Right ventricle myocardium inferior (tissue), 1 donor: ENCODE measurements at regions not wholly inside any gene's neighbourhood (a gene's known extent, or its start where the extent isn't known, plus 50 kb on each side); places are given as distances from the start of the nearest gene placed in this dataset.
"Not testable (repeated sequence)": the region's sequence is repeated elsewhere in the genome, so short reads cannot be mapped to it uniquely, and the experiment has no call there.

Experiments used
- ATAC-seq: fragments of 200-7000 bp; cut with Tn5 transposase; one replicate; pipeline ENCODE4 v1.9.1; 2020; ENCODE audit warnings: mild to moderate bottlenecking, moderate library complexity
- DNase-seq: peaks from one replicate; pipeline ENCODE4 v3.0.0; 2021; ENCODE audit errors: missing footprints
- intact Hi-C: fragments of 100-400 bp; cut with DNase I; formaldehyde crosslinking; loops from one replicate; pipeline ENCODE4 v1.11.0; 2022
- donor health status: DM: no; HTN: yes; CAD: no; lungs with severe emphysema.

DNA sequence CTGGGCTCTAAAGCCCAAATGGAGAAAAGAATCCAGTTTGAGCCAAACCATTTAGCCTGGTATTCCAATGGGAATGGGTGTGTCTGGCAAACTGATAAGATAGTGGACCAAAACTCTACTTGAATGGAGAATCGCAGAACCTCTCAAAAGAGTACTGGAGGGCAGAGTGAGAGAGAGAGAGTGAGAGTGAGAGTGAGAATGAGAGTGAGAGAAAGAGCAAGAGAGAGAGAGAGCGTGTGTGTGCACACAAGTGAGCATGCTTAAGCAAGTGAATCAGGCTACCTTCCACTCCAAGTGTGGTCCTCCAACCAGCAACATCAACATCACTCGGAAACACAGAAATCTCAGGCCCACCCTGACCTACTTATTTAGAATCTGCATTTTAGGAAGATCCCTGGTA, 58.8 kb downstream of the UQCRFS1 start:
- ATAC-seq (no peak), DNase-seq (no peak)
- intact Hi-C loops = no loop called here

DNA sequence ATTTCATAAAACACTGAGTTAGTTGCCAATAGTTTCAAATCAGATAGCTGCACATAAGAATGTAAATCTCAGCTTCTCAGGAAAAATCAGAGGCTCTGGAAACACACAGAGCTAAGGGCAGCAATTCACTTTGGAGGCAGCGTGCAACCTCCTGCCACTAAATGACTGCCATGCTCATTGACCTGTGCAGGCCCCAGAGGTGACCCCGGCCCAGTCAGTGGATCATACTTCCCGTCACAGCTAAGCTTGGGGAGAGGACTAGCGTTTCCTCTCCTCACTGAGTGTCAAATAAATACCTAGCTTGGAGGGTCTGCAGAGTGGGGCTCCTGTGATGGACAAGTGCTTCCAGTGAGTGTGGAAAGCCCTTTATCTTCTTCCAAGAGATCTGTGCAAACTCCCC, 67.2 kb downstream of the UQCRFS1 start:
- intact Hi-C loops = no loop called here
- DNase-seq (no peak), ATAC-seq (no peak)

DNA sequence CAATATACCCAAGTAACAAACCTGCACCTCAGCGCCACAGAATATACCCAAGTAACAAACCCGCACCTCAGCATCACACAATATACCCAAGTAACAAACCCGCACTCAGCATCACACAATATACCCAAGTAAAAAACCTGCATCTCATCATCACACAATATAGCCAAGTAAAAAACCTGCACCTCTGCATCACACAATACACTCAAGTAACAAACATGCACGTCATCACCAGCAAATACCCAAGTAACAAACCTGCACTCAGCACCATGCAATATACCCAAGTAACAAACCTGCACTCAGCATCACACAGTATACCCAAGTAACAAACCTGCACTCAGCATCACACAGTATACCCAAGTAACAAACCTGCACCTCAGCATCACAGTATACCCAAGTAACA, 69.8 kb downstream of the UQCRFS1 start:
- DNase-seq (no peak), ATAC-seq (no peak)
- intact Hi-C loops = no loop called here

DNA sequence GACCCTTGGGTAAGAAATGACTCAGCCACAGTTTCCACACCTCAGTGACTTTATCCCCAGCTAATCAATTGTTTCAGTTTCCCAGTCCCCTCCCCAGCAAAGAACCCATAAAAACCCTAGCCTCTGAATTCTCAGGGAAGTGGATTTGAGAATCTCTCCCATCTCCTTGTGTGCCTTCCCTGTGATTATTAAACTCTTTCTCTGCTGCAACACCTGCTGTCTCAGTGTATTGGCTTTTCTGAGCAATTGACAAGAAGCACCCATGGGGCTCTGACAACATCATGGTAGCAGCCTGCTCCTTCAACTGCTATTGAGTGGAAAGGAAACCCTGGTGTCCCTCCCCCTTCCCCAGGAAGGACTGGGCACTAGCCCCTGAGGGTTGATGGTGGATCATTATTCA, 73.7 kb downstream of the UQCRFS1 start:
- intact Hi-C loops = no loop called here
- no peak for ATAC-seq
- DNase-seq = no peak

DNA sequence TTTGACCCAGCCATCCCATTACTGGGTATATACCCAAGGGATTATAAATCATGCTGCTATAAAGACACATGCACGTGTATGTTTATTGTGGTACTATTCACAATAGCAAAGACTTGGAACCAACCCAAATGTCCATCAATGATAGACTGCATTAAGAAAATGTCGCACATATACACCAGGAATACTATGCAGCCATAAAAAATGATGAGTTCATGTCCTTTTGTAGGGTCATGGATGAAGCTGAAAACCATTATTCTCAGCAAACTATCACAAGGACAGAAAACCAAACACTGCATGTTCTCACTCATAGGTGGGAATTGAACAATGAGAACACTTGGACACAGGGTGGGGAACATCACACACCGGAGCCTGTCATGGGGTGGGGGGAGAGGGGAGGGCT, 74.7 kb downstream of the UQCRFS1 start:
- intact Hi-C loops, ATAC-seq, DNase-seq: not testable (repeated sequence)

DNA sequence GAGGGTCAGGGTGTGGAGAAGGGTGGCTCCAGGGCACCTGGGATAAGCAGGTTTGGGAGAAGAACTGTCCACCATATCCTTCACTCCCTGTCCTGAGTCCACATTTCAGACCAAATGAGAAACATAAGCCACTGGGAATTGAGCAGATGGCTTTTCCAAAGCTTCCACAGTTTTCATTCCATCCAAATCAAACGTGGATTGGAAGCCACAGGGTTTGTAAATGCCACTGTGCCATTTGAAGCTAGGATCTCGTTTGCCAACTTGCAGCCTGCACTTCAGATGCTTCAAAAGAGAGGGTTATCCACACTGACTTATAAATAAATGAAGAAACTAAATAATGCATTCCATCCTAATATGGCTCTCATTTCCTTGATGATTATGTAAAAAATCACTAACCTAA, 81.5 kb downstream of the UQCRFS1 start:
- ATAC-seq (no peak), DNase-seq (no peak)
- intact Hi-C loops = no loop called here

DNA sequence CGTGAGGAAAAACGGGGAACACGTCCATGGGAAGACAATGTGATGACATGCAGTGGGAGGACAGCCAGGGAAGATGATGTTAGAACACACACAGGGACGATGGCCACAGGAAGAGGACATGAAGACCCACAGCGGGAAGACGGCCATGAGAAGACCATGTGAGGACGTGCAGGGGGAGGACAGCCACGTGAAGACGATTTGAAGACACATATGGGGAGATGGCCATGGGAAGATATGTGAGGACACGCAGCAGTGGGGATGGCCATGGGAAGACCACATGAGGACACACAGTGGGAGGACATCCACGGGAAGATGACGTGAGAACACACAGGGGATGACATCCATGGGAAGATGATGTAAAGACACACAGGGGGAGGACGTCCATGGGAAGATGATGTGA, 83.8 kb downstream of the UQCRFS1 start:
- intact Hi-C loops = no loop called here
- DNase-seq = no peak
- ATAC-seq = no peak

DNA sequence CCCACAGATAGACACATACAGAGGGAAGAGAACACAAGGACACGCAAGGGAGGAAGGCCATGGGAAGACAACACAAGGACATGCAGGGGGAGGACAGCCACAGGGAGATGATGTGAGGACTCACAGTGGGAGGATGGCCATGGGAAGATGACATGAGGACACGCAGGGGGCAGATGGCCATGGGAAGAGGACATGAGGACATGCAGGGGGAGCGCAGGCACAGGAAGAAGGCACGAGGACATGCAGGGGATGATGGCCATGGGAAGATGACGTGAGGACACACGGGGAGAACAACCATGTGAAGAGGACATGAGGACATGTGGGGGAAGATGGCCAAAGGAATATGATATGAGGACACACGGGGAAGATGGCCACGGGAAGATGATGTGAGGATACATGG, 84.7 kb downstream of the UQCRFS1 start:
- intact Hi-C loops = no loop called here
- ATAC-seq = no peak
- no peak for DNase-seq

DNA sequence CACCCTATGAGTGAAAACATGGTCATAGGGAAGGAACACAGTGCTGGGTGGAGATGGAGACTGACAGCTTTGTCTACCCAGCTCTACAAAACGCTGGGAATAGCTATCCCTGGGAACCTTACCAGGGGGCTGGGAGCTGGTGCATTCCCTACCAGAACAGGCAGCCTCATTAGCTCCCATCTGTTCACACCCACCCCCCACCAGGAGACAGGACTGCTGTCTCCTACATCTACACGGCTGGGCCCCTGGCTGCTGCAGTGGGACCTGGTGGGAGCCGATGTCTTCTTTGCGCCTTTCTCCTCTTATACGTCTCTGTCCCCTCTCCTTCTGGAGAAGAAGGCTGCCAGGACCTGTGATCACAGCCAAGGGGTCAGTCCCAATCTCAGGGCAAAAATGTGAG, 90.8 kb downstream of the UQCRFS1 start:
- no peak for ATAC-seq
- intact Hi-C loops = no loop called here

DNA sequence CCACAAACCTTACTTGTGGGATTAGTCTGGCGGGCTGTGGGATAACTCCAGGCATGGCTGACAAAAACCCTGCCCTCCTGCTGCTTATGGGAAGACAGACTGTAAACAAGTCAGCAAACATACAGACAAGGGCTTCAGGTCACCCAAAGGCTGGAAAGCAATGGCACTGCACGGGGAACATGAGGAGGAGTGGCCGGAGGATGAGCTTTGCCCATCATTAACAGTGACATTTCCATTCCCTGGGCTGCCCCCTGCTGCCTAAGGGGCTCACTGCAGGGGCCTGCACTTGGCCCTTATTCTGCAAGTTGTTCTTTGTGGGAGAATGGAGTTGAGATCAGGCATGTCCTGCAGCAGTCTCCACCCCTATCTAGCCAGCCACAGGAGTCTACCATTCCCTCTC, 91.3 kb downstream of the UQCRFS1 start:
- intact Hi-C loops = no loop called here
- DNase-seq (no peak), ATAC-seq (peak; percentile 61)

More for the DNA sequence above, 90.8 kb downstream of the UQCRFS1 start:
- no peak for DNase-seq

DNA sequence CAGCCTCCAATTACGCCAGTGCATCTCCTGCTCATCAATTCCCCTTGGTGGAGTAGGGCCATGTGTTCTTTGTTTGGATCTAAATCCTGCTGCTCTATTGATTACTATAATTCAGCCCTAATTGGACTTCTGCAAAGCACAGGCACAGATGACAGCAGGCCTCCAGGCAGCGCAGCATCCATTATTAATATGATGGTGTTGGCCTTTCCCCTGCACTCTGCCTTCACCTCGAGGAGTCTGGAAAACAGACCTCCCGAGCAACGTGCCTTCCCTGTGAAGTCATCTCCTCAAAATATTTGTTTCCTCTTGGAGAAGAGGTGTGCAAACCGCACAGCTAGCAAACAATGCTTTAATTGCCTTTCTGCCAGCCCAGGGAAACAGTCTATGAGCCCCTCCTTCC, 92.5 kb downstream of the UQCRFS1 start:
- DNase-seq (no peak), ATAC-seq (no peak)
- intact Hi-C loops = no loop called here

DNA sequence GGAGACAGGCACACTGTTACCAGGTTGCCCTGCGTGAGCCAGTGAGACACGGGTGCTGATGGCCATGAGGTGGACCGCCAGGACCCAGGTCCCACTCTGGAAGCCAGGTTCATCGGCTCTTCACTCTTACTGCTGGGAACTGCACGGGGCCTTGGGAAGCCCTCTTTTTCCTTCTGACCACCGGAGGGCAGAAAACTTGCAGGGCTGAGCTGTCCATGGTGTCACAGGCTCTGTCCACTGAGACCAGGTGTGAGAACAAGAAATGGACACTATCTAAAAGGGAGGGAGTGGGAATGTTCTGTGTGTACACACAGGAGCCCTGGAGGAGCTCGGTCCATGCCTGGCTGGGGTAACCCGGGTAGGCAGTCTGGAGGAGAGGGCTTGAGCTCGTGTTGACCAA, 93.4 kb downstream of the UQCRFS1 start:
- no peak for DNase-seq
- intact Hi-C loops = no loop called here
- no peak for ATAC-seq

DNA sequence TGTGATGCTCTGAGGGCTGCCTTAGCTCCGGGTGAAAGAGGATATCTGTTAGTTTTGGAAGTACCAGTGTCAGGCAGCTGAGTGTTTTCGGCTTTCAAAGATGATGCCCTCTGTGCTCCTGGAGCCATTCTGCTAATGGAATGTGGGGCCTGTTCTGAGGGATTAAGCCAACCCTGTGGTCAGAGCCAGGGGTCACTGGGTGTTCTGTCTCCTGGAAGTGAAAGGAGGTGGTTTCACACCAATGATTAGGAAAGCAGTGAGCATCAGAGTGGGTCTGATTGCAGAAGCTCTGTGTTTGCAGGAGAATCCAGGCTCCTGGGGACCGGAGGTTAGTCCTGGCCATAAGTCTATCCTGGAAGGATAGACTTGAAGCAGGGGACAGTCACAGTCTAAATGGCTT, 94.6 kb downstream of the UQCRFS1 start:
- intact Hi-C loops = no loop called here

DNA sequence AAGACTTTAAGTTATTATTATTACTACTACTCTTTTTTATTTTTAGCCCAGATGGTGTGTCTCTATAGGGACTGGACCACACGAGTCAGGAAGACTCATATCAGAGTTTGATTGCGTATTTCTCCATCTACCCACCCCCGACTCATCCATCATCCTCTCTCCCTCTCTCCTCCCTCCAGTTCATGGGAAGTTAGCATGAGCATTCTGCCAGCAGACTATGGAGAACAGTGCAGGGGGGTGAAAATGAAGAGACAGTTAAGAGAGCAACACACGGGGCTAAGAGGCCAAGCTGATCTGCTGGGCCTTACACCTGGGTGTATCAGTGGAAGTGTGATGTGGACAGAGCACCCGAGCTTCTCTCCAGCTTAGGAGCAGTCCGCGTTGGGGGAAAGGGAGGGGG, 95.0 kb downstream of the UQCRFS1 start:
- intact Hi-C loops = no loop called here
- ATAC-seq (no peak), DNase-seq (no peak)

More for the DNA sequence above, 94.6 kb downstream of the UQCRFS1 start:
- DNase-seq (no peak), ATAC-seq (no peak)

DNA sequence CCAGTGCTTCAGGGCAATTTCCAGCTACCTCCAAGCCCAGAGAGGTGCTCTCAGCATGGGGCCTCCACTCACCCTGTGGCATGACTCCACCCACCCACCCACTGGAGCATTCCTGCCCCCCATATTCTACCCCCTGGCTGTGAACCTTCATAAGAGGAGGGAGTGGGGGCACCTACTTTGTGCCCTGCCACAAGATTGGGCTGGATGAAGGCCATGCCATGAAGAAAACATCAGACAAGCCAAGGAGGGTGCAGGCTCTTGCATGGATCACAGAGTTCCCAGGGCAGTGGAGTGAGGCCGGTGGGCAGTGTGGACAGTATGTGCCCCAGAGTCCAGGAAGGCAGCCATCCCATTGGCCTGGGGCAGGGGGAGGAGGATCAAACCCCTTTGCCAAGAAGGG, 97.8 kb downstream of the UQCRFS1 start:
- no peak for ATAC-seq
- DNase-seq = no peak
- intact Hi-C loops = no loop called here

DNA sequence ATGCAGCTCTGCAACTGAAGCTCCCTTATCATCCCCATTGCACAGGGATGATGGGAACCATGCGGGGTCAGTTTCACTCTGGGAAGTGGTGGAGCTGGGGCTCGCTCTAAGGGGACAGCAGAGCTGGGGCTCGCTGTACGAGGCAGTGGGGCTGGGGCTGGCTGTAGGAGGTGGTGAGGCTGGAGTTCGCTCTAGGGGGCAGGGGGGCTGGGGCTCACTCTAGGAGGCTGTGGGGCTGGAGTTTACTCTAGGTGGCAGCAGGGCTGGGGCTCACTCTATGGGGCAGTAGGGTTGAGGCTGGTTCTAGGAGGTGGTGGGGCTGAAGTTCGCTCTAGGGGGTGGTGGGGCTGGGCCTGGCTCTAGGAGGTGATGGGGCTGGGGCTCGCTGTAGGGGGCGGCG, 99.1 kb downstream of the UQCRFS1 start:
- ATAC-seq = no peak
- DNase-seq = no peak
- intact Hi-C loops = no loop called here

DNA sequence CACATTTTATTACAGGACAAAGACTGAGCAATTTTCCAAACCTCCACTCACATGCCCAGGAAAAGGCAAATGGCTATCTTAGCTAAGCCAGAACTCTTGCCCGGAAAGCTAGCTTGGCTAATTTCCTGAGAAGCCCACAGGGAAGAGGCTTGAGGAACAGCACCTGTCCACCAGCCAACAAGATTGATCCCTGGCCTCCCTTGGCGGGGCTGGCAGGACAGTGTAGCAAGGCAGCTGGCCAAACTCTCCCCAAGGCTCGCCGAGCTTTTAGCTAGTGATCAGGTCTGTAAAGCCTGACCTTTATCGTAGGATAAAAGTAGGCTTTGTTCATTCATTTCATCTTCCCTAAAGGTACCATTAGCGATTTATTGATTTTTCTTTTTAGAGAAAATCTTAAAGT, 101.4 kb downstream of the UQCRFS1 start:
- no peak for DNase-seq
- ATAC-seq = no peak
- intact Hi-C loops = no loop called here

DNA sequence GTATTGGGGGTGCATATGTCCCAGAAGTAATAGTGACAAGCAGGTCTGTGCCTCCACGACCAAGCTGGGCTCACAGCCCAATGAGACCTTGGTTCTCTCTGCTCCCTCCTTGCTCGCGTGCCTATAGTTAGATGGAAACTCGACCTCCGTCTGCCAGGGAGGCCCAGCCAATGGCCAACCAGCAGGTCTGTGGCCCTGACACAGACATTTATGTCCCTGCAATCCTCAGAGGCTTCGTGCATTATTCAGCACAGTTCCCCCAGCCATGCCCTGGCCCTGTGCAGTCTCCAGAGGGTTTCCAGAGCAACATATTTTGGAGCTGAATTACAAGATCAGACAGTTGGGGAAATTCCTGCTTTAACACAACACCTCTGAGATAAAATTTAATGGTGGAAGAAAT, 105.1 kb downstream of the UQCRFS1 start:
- intact Hi-C loops = no loop called here
- ATAC-seq (no peak), DNase-seq (no peak)

DNA sequence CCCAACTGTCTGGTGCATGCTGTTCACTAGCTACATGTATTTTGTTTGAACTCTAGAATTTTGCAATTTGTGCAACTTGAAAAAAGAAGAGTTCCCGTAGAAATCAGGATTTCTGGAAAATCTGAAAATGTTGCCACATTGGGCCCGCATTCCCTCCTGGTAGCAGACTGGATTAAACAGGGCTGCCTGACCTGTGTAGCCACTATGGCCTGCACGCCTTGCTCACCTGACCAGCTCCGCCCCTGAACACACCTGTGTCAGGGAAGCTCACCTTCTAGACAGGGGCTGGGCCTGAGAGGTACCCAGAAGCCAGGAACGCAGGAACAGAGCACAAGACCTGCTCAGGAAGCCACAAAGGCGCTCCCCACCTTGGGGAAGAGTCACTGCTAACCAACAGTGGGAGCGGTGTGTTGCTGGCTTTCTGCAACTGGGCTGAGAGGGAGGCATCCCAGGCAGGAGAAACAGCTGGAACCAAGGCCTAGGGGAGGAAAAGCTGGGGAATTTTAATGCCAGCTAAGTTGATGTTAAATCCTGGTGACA, 106.5 kb downstream of the UQCRFS1 start:
- intact Hi-C loops = no loop called here
- ATAC-seq = no peak
- DNase-seq = no peak

DNA sequence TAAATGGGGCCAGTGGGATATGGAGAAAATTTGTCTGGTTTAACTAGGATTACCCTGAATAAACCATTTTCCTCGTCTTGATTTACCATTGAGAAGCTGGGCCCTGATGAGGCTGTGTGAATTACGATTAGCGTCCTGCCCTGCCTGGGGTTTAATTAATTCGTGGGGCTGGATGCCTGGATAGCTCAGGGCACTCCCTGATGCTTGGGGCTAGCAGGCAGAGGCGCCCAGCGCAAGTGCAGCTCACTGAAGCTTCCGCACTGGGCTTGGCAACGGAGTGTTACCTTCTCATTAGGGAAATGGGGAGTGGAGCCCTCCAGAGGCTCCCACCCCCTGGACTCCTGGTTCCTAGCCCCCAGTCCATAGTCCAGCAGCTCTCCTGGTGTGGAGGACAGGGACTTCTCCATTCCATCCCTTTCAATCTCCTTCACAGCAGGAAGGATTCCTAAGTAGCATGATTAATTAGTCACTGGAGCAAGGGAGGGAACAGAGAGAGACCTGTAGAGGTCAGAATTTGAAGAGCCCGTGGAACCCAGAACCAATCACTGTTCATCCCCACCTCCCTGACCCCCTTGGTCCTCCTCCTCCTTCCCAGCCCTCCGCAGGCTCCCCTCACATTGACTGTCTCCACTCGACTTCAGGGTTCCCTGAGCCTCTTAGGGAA, 107.2 kb downstream of the UQCRFS1 start:
- no peak for ATAC-seq
- DNase-seq = no peak
- intact Hi-C loops = no loop called here

DNA sequence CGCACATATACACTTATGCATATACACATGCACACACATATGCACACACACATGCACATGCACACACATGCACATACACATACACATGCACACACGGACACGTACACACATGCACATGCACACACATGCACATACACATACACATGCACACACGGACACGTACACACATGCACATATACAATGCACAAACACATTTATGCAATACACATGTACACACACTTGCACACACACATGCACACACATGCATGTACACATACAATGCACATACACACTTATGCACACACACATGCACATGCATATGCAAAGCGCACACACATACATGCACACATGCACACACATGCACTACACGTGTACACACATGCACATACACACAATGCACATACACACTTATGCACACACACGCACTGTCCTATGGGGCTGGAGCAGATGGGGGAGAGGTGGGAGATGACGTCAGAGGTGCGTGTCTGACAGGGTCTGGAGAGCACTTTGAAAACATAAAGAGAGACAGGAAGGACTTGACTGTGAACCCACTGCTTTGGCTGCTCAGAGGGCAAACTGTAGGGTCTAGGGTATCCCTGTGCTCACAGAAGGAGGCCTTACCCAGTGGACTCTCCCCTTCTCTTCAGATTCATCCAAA, 108.2 kb downstream of the UQCRFS1 start:
- ATAC-seq (no peak), DNase-seq (no peak)
- intact Hi-C loops = no loop called here
